ENCODE measurements at regions not wholly inside any gene's neighbourhood (a gene's known extent, or its start where the extent isn't known, plus 50 kb on each side); places are given as distances from the start of the nearest gene placed in this dataset.

GRCh38 chr2:237167038-237167437, 81.3 kb downstream of the COPS8 start:
- TF ChIP-seq EZH2 (IDR thresholded peaks at IDR 0.05; ENCODE audit: borderline replicate concordance, low read depth, low read length, poor library complexity, severe bottlenecking) (no peak), CTCF (conservative IDR thresholded peaks at IDR 0.05; ENCODE audit: low read depth, low read length) (no peak)

Measured in A673 (cell line).